ENCODE measurements at regions not wholly inside any gene's neighbourhood (a gene's known extent, or its start where the extent isn't known, plus 50 kb on each side); places are given as distances from the start of the nearest gene placed in this dataset.

DNA sequence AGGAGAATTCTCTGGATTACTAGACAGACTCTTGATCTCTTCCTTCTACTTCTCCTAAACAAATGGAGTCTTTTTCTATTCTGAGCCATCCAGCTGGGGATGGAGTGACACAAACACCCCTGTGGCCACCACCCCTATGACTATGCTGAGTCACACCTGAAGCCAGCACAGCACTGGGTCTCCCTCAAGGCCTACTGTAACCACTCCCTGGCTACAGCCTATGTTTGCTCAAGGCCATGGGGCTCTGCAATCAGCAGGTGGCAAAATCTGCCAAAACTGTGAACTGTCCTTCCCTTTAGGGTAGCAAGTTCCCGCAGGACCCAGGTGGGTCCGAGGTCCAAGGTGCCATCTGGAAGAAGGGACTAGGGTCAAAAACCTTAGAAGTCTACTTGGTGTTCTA lies 132.3 kb downstream of the TINAG start:
- no peak overlapping the region for H2AFZ ChIP-seq (ENCODE audit: low read depth, low read length)
- H3K4me3 ChIP-seq (ENCODE audit: low read length) = no peak overlapping the region
- H3K9me3 ChIP-seq (ENCODE audit: low read length) = no peaks in the 10 kb centered on the region
- H3K36me3 ChIP-seq (ENCODE audit: insufficient read depth, low read length) = no peaks in the 10 kb centered on the region
- H3K27me3 ChIP-seq (ENCODE audit: insufficient read depth, low read length) = no peaks in the 10 kb centered on the region
- H3K4me1 ChIP-seq (ENCODE audit: insufficient read depth, low read length) = no peaks in the 10 kb centered on the region

DNA sequence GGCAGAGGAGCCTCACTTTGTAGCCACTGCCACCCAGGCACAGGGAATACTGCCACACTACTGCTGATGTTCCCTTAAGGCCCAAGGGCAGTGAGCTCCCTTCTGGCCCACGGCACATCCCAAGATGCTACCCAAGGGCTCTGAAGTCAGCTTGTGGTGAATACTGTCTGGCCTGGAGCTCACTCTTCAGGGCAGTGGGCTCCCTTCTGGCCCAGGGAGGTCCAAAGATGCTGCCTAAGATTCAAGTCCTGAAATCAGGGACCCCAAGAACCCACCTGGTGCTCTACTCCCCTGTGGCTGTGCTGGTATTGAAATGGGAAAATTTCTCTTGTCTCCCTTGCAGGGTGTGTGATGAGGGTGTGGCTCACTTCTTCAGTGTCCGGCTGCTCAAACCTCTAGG lies 132.8 kb downstream of the TINAG start:
- Histone ChIP-seq H3K27me3 (ENCODE audit: insufficient read depth, low read length) (no peaks in the 10 kb centered on the region), H3K36me3 (ENCODE audit: insufficient read depth, low read length) (no peaks in the 10 kb centered on the region), H3K4me1 (ENCODE audit: insufficient read depth, low read length) (no peaks in the 10 kb centered on the region), H3K9me3 (ENCODE audit: low read length) (no peaks in the 10 kb centered on the region), H3K4me3 (ENCODE audit: low read length) (no peak overlapping the region), H2AFZ (ENCODE audit: low read depth, low read length) (no peak overlapping the region)

DNA sequence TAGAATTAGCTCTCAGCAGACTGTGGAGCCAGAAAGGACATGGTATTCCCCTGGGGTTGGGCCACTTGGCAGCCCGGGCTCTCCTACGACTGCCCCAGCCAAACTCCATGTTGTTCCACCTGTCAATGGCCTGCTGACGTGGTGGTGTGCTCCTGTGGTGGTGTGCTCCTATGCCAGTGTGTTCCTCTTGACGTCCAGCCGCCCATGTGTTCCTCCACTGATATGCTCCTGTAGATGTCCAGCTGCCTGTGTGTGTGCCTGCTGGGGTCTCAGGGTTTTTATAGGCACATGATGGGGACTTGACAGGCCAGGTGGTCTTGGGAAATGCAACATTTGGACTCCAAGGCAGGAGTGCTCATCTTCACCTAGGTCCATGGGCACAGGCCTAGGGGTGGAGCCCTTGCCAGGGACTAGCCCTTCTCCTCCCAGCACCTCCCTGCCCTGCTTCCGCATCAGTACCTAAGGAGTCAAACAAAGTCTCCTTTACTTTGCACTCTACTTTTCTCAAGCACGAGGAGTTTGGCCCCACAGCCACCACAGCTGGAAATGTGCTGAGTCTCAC lies 133.5 kb downstream of the TINAG start:
- H3K27me3 ChIP-seq (ENCODE audit: insufficient read depth, low read length) = no peaks in the 10 kb centered on the region
- no peaks in the 10 kb centered on the region for H3K9me3 ChIP-seq (ENCODE audit: low read length)
- H3K4me1 ChIP-seq (ENCODE audit: insufficient read depth, low read length) = no peaks in the 10 kb centered on the region
- no peak overlapping the region for H2AFZ ChIP-seq (ENCODE audit: low read depth, low read length)
- H3K36me3 ChIP-seq (ENCODE audit: insufficient read depth, low read length) = no peaks in the 10 kb centered on the region
- no peak overlapping the region for H3K4me3 ChIP-seq (ENCODE audit: low read length)

DNA sequence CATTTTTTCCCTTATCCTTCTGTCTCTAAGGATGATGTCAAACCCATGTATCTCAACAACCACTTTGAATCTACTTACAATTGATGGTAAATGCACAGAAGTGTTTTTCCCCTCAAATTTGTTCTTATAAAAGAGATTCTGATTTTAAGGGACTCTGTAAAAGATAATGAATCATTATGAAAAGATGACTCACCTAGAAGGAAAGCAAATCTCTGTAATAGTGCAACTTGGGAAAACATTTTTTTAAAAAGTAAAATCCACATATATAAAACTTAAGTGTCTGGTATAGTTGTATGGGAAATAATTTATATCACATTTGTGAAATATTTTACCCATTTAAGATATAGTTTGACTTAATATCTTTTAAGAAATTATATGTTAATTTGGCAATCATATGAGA lies 137.0 kb downstream of the TINAG start:
- H2AFZ ChIP-seq (ENCODE audit: low read depth, low read length) = no peak overlapping the region
- no peaks in the 10 kb centered on the region for H3K36me3 ChIP-seq (ENCODE audit: insufficient read depth, low read length)
- H3K9me3 ChIP-seq (ENCODE audit: low read length) = no peaks in the 10 kb centered on the region
- H3K27me3 ChIP-seq (ENCODE audit: insufficient read depth, low read length) = no peaks in the 10 kb centered on the region
- H3K4me3 ChIP-seq (ENCODE audit: low read length) = no peak overlapping the region
- no peaks in the 10 kb centered on the region for H3K4me1 ChIP-seq (ENCODE audit: insufficient read depth, low read length)

DNA sequence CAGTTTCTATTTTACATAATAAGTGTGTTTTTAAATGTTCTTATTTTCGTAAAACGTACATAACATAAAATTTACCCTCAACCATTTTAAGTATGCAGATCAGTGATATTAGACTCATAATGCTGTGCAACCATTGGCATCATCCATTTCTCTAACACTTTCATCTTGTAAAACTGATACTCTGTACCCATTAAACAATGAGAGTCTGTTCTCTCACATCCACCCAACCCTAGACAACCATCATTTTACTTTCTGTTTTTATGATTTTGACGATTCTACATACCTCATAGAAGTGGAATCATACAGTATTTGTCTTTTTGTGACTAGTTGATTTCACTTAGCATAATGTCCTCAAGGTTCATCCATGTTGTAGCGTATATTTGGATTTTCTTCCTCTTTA lies 140.4 kb downstream of the TINAG start:
- H3K27me3 ChIP-seq (ENCODE audit: insufficient read depth, low read length) = no peaks in the 10 kb centered on the region
- no peaks in the 10 kb centered on the region for H3K9me3 ChIP-seq (ENCODE audit: low read length)
- H3K4me1 ChIP-seq (ENCODE audit: insufficient read depth, low read length) = no peaks in the 10 kb centered on the region
- H3K4me3 ChIP-seq (ENCODE audit: low read length) = no peak overlapping the region
- no peaks in the 10 kb centered on the region for H3K36me3 ChIP-seq (ENCODE audit: insufficient read depth, low read length)
- H2AFZ ChIP-seq (ENCODE audit: low read depth, low read length) = no peak overlapping the region

DNA sequence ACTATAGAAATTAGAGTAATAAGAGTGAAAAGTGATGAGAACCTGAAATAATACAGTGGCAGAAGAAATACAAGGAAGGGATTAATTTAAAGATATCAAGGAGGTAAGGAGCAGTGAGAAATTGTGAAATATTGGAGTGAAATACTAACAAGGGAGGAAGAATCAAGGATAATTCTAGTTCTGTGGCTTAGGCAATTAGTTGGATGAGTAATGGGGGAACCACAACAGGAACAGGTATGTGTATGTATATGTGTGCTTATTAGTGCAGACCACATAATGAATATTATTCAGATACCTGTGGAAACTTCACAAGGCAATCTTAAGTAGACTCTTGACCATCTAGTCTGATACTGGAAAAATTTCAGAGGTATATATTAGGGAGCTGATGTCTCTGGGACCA lies 143.3 kb downstream of the TINAG start:
- H3K36me3 ChIP-seq (ENCODE audit: insufficient read depth, low read length) = no peaks in the 10 kb centered on the region
- H2AFZ ChIP-seq (ENCODE audit: low read depth, low read length) = no peak overlapping the region

DNA sequence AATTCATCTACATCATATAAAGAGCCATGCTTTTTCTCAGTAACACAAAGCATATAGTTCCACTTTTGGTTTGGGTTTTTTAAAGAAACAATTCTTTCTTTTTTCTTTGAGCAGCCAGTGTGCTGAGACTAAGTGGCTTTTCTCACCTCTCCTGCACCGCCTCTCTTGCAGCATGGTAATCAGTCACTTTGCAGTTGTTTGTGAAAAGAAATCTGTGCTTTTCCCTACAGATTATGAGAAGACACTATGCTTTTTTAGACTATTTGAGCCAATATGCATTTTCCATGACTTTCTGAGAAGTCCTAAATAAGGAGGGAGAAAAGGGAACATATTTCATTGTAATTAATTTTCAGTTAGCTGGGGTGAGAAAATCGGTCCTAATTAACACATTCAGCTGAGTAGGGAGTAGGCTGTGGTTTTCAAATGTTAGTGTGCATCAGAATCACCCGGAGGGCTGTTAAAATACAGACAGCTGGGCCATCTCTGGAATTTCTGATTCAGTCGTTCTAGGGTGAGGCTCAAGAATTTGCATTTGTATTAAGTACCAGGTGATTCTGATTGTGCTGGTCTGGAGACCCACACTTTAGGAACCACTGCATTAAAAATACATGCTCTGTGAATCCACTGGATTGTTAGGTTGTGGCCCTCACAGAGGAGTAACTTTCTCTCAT lies 155.2 kb downstream of the TINAG start:
- Histone ChIP-seq H3K4me1 (ENCODE audit: insufficient read depth, low read length) (no peaks in the 10 kb centered on the region), H3K27me3 (ENCODE audit: insufficient read depth, low read length) (no peaks in the 10 kb centered on the region), H3K9me3 (ENCODE audit: low read length) (no peaks in the 10 kb centered on the region), H3K4me3 (ENCODE audit: low read length) (no peak overlapping the region), H2AFZ (ENCODE audit: low read depth, low read length) (no peak overlapping the region), H3K36me3 (ENCODE audit: insufficient read depth, low read length) (no peaks in the 10 kb centered on the region)

More for the DNA sequence above, 143.3 kb downstream of the TINAG start:
- Histone ChIP-seq H3K4me3 (ENCODE audit: low read length) (no peak overlapping the region), H3K9me3 (ENCODE audit: low read length) (no peaks in the 10 kb centered on the region), H3K27me3 (ENCODE audit: insufficient read depth, low read length) (no peaks in the 10 kb centered on the region), H3K4me1 (ENCODE audit: insufficient read depth, low read length) (no peaks in the 10 kb centered on the region)

DNA sequence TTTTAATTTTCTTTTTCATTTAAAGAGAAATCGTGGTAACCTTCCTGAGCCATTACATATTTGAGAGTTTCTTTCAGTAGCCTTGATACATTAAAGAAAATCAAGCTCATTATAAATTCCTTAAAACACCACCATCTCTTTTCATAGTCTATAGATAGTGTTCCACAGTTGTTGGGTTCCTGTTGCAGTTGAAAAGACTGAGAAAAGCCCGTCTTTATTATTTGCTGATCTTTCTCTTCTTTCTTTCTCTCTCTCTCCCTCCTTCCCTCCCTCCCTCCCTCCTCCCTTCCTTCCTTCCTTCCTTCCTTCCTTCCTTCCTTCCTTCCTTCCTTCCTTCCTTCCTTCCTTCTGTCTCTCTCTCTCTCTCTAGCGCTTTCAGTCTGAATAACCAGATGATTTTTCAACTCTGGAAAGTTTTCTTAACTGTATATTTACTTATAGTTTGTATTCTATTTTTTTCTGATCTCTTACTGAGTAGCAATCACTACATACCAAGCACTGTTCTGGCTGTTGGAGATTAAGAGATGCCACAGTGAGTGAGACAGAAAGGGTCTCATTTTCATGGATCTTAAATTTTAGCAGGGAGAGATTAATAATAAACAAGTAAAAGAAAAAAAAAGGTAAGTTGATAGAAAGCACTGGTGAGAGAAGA lies 157.5 kb downstream of the TINAG start:
- H3K4me3 ChIP-seq (ENCODE audit: low read length) = no peak overlapping the region
- H3K36me3 ChIP-seq (ENCODE audit: insufficient read depth, low read length) = no peaks in the 10 kb centered on the region
- no peaks in the 10 kb centered on the region for H3K27me3 ChIP-seq (ENCODE audit: insufficient read depth, low read length)
- no peak overlapping the region for H2AFZ ChIP-seq (ENCODE audit: low read depth, low read length)
- H3K9me3 ChIP-seq (ENCODE audit: low read length) = no peaks in the 10 kb centered on the region
- no peaks in the 10 kb centered on the region for H3K4me1 ChIP-seq (ENCODE audit: insufficient read depth, low read length)

DNA sequence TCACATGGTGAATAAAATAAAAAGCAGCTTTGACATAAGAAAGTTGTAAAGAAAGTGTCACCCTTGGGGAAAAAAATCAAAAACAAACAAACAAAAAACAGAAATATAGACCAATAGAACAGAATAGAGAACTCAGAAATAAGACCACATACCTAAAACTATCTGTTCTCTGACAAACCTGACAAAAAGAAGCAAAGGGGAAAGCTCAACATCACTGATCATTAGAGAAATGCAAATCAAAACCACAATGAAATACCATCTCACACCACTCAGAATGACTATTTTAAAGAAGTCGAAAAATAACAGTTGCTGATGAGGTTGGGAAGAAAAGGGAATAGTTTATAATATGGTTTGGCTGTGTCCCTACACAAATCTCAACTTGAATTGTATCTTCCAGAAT lies 159.1 kb downstream of the TINAG start:
- H3K9me3 ChIP-seq (ENCODE audit: low read length) = no peaks in the 10 kb centered on the region
- H3K36me3 ChIP-seq (ENCODE audit: insufficient read depth, low read length) = no peaks in the 10 kb centered on the region
- no peaks in the 10 kb centered on the region for H3K27me3 ChIP-seq (ENCODE audit: insufficient read depth, low read length)
- no peaks in the 10 kb centered on the region for H3K4me1 ChIP-seq (ENCODE audit: insufficient read depth, low read length)
- no peak overlapping the region for H3K4me3 ChIP-seq (ENCODE audit: low read length)
- no peak overlapping the region for H2AFZ ChIP-seq (ENCODE audit: low read depth, low read length)

DNA sequence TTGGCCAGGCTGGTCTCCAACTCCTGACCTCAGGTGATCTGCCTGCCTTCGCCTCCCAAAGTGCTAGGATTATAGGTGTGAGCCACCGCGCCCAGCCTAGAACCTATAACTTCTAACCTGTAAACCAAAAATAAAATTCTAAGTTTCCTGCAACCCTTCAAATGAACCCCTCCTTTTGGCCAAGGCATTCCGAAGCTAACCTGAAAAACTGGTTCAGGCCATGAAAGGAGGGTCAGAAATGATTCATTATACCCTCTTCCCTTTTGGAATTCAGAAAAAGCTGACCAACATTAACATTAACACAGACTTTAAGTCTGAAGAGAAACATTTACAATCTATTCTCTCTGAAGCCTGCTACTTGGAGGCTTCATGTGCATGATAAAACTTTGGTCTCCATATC lies 165.1 kb downstream of the TINAG start:
- no peaks in the 10 kb centered on the region for H3K4me1 ChIP-seq (ENCODE audit: insufficient read depth, low read length)
- H3K4me3 ChIP-seq (ENCODE audit: low read length) = no peak overlapping the region
- H3K27me3 ChIP-seq (ENCODE audit: insufficient read depth, low read length) = no peaks in the 10 kb centered on the region
- H2AFZ ChIP-seq (ENCODE audit: low read depth, low read length) = no peak overlapping the region
- H3K9me3 ChIP-seq (ENCODE audit: low read length) = no peaks in the 10 kb centered on the region
- no peaks in the 10 kb centered on the region for H3K36me3 ChIP-seq (ENCODE audit: insufficient read depth, low read length)

DNA sequence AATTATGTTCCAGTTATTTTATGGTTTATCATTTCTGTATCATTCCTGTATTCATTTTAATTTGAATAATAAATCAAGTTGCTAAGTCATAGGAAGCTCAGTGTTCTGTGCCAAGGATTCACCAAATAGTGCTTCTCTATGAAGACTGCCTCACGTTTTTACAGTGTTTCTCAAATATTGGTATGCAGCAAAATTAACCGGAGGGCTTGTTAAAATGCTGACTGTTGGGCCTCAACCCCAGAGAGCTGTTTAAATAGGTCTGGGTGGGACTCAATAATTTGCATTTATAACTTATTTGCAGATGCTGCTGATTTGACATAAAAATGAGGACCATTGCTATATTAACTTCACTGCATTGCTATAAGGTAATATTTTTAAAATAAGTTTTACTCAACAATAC lies 166.7 kb downstream of the TINAG start:
- H3K4me3 ChIP-seq (ENCODE audit: low read length) = no peak overlapping the region
- no peak overlapping the region for H2AFZ ChIP-seq (ENCODE audit: low read depth, low read length)
- no peaks in the 10 kb centered on the region for H3K27me3 ChIP-seq (ENCODE audit: insufficient read depth, low read length)
- no peaks in the 10 kb centered on the region for H3K9me3 ChIP-seq (ENCODE audit: low read length)
- H3K36me3 ChIP-seq (ENCODE audit: insufficient read depth, low read length) = no peaks in the 10 kb centered on the region
- no peaks in the 10 kb centered on the region for H3K4me1 ChIP-seq (ENCODE audit: insufficient read depth, low read length)

DNA sequence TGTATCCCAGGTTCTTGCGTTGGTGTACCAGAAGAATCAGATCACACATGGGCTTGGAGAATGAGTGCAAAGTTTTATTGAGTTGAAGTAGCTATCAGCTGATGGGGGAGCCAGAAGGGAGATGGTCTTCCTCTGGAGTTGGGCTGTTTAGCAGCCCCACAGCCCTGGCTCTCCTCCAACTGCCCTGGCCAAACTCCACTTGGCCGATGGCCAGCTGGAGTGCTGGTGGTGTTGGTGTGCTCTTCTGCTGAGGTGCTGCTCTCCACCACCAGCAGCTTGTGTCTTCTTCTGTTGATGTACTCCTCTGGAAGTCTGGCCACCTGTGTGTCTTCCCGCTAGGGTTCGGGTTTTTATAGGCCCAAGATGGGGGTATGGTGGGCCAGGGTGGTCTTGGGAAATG lies 172.8 kb downstream of the TINAG start:
- no peaks in the 10 kb centered on the region for H3K36me3 ChIP-seq (ENCODE audit: insufficient read depth, low read length)
- H2AFZ ChIP-seq (ENCODE audit: low read depth, low read length) = no peak overlapping the region
- H3K4me1 ChIP-seq (ENCODE audit: insufficient read depth, low read length) = no peaks in the 10 kb centered on the region
- no peaks in the 10 kb centered on the region for H3K9me3 ChIP-seq (ENCODE audit: low read length)
- H3K27me3 ChIP-seq (ENCODE audit: insufficient read depth, low read length) = no peaks in the 10 kb centered on the region
- no peak overlapping the region for H3K4me3 ChIP-seq (ENCODE audit: low read length)

DNA sequence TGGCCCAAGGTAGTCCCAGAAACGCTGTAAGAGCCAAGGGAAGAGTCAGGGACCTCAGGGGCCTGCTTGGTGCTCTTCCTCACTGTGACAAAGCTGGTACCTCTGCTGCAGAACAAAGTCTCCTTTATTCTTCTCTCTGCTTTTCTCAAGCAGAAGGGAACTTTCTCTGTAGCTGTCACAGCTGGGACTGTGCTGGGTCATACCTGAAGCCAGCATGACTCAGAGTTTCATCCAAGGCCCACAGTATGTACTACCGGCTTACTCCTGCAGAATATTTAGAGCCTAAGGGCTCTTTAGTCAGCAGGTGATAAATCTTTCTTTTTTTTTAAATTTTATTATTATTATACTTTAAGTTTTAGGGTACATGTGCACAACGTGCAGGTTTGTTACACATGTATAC lies 183.2 kb downstream of the TINAG start:
- no peak overlapping the region for H3K4me3 ChIP-seq (ENCODE audit: low read length)
- H2AFZ ChIP-seq (ENCODE audit: low read depth, low read length) = no peak overlapping the region
- H3K27me3 ChIP-seq (ENCODE audit: insufficient read depth, low read length) = no peaks in the 10 kb centered on the region
- H3K36me3 ChIP-seq (ENCODE audit: insufficient read depth, low read length) = no peaks in the 10 kb centered on the region
- H3K4me1 ChIP-seq (ENCODE audit: insufficient read depth, low read length) = no peaks in the 10 kb centered on the region
- H3K9me3 ChIP-seq (ENCODE audit: low read length) = no peaks in the 10 kb centered on the region

DNA sequence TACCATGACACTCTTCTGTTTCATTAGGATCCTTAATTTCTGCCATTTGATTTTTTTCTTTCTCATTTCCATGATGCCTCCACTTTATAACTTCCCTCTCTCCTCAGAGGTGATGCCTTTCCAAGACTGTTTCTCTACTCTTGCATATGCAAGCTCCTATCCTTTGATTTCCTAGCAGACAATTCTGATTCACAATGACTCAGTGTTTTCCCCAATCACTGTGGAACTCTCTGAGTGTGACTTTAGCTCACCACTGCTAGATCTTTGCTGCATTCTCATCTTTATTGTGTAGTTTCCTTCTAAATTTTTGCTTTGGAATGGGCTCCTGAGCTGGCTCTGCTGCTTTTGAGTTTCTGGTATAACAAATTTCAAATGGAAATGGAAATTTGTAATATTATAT lies 184.9 kb downstream of the TINAG start:
- Histone ChIP-seq H3K9me3 (ENCODE audit: low read length) (no peaks in the 10 kb centered on the region), H3K4me1 (ENCODE audit: insufficient read depth, low read length) (no peaks in the 10 kb centered on the region), H3K27me3 (ENCODE audit: insufficient read depth, low read length) (no peaks in the 10 kb centered on the region), H3K4me3 (ENCODE audit: low read length) (no peak overlapping the region), H3K36me3 (ENCODE audit: insufficient read depth, low read length) (no peaks in the 10 kb centered on the region), H2AFZ (ENCODE audit: low read depth, low read length) (no peak overlapping the region)
